ENCODE measurements at regions not wholly inside any gene's neighbourhood (a gene's known extent, or its start where the extent isn't known, plus 50 kb on each side); places are given as distances from the start of the nearest gene placed in this dataset.

- TF ChIP-seq, protein P1, sequence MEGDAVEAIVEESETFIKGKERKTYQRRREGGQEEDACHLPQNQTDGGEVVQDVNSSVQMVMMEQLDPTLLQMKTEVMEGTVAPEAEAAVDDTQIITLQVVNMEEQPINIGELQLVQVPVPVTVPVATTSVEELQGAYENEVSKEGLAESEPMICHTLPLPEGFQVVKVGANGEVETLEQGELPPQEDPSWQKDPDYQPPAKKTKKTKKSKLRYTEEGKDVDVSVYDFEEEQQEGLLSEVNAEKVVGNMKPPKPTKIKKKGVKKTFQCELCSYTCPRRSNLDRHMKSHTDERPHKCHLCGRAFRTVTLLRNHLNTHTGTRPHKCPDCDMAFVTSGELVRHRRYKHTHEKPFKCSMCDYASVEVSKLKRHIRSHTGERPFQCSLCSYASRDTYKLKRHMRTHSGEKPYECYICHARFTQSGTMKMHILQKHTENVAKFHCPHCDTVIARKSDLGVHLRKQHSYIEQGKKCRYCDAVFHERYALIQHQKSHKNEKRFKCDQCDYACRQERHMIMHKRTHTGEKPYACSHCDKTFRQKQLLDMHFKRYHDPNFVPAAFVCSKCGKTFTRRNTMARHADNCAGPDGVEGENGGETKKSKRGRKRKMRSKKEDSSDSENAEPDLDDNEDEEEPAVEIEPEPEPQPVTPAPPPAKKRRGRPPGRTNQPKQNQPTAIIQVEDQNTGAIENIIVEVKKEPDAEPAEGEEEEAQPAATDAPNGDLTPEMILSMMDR (IDR thresholded peaks at IDR 0.05; ENCODE audit: low read depth, low read length, poor library complexity, severe bottlenecking) = no peak
- TF ChIP-seq EZH2phosphoT487 (IDR thresholded peaks at IDR 0.05; ENCODE audit: borderline replicate concordance, low read length) = no peak
- Histone ChIP-seq H3F3A (ENCODE audit: control insufficient read depth, insufficient read depth) (no peaks in the 10 kb centered on the region), H3K27me3 (ENCODE audit: control insufficient read depth, low read length) (no peaks in the 10 kb centered on the region), H4K20me1 (ENCODE audit: control insufficient read depth, insufficient read depth, low read depth, low read length) (no peaks in the 10 kb centered on the region), H3K4me3 (ENCODE audit: low read length) (no peak overlapping the region), H3K4me2 (ENCODE audit: low read length) (no peak overlapping the region), H3K9me2 (replicated peaks; ENCODE audit: control insufficient read depth, low read length) (no peaks in the 10 kb centered on the region), H3K36me3 (ENCODE audit: control insufficient read depth, low read length) (no peaks in the 10 kb centered on the region), H3K27ac (ENCODE audit: low read depth, low read length) (no peak overlapping the region), H3K4me1 (ENCODE audit: control insufficient read depth, low read length) (no peaks in the 10 kb centered on the region), H3K79me2 (ENCODE audit: control insufficient read depth, low read length) (no peaks in the 10 kb centered on the region), H3K9me3 (ENCODE audit: control insufficient read depth, insufficient read depth, low read length) (no peaks in the 10 kb centered on the region)
These were observed 356.5 kb downstream of the GPATCH2 start for GRCh38 chr1:217274416-217274815.

DNA sequence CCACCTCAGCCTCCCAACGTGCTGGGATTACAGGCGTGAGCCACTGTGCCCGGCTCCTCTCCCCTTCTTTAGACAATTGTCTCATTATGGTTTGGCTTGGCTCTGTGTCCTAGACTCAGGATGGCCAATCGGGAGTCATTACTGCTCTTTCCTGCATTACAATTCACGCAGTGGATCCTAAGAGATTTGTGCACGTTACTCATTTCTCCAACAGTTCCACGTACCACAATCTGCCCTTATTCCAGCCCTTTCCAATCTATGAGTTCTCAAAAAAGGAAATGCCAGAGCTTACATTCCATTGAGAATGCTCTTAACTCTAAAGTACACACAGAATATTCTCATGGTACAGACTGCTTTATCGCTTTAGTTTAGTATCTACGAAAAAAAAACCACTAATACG lies 357.0 kb downstream of the GPATCH2 start:
- Histone ChIP-seq H3K4me2 (ENCODE audit: low read length) (no peak overlapping the region), H3F3A (ENCODE audit: control insufficient read depth, insufficient read depth) (no peaks in the 10 kb centered on the region), H4K20me1 (ENCODE audit: control insufficient read depth, insufficient read depth, low read depth, low read length) (no peaks in the 10 kb centered on the region), H3K79me2 (ENCODE audit: control insufficient read depth, low read length) (no peaks in the 10 kb centered on the region), H3K27ac (ENCODE audit: low read depth, low read length) (no peak overlapping the region), H3K36me3 (ENCODE audit: control insufficient read depth, low read length) (no peaks in the 10 kb centered on the region), H3K27me3 (ENCODE audit: control insufficient read depth, low read length) (no peaks in the 10 kb centered on the region), H3K4me3 (ENCODE audit: low read length) (no peak overlapping the region), H3K4me1 (ENCODE audit: control insufficient read depth, low read length) (no peaks in the 10 kb centered on the region), H3K9me3 (ENCODE audit: control insufficient read depth, insufficient read depth, low read length) (no peaks in the 10 kb centered on the region), H3K9me2 (replicated peaks; ENCODE audit: control insufficient read depth, low read length) (no peaks in the 10 kb centered on the region)
- TF ChIP-seq EZH2phosphoT487 (IDR thresholded peaks at IDR 0.05; ENCODE audit: borderline replicate concordance, low read length) = no peak
- TF ChIP-seq, protein P1 (IDR thresholded peaks at IDR 0.05; ENCODE audit: low read depth, low read length, poor library complexity, severe bottlenecking) = no peak

GRCh38 chr1:217272385-217272784 lies 358.5 kb downstream of the GPATCH2 start:
- no peaks in the 10 kb centered on the region for H3K79me2 ChIP-seq (ENCODE audit: control insufficient read depth, low read length)
- H3K27ac ChIP-seq (ENCODE audit: low read depth, low read length) = no peak overlapping the region
- H3F3A ChIP-seq (ENCODE audit: control insufficient read depth, insufficient read depth) = no peaks in the 10 kb centered on the region
- H3K4me3 ChIP-seq (ENCODE audit: low read length) = no peak overlapping the region
- TF ChIP-seq, protein P1 (IDR thresholded peaks at IDR 0.05; ENCODE audit: low read depth, low read length, poor library complexity, severe bottlenecking) = no peak
- no peak for TF ChIP-seq EZH2phosphoT487 (IDR thresholded peaks at IDR 0.05; ENCODE audit: borderline replicate concordance, low read length)
- H4K20me1 ChIP-seq (ENCODE audit: control insufficient read depth, insufficient read depth, low read depth, low read length) = no peaks in the 10 kb centered on the region
- H3K9me3 ChIP-seq (ENCODE audit: control insufficient read depth, insufficient read depth, low read length) = no peaks in the 10 kb centered on the region
- H3K9me2 ChIP-seq (replicated peaks; ENCODE audit: control insufficient read depth, low read length) = no peaks in the 10 kb centered on the region
- no peak overlapping the region for H3K4me2 ChIP-seq (ENCODE audit: low read length)
- no peaks in the 10 kb centered on the region for H3K4me1 ChIP-seq (ENCODE audit: control insufficient read depth, low read length)
- H3K27me3 ChIP-seq (ENCODE audit: control insufficient read depth, low read length) = no peaks in the 10 kb centered on the region
- no peaks in the 10 kb centered on the region for H3K36me3 ChIP-seq (ENCODE audit: control insufficient read depth, low read length)

DNA sequence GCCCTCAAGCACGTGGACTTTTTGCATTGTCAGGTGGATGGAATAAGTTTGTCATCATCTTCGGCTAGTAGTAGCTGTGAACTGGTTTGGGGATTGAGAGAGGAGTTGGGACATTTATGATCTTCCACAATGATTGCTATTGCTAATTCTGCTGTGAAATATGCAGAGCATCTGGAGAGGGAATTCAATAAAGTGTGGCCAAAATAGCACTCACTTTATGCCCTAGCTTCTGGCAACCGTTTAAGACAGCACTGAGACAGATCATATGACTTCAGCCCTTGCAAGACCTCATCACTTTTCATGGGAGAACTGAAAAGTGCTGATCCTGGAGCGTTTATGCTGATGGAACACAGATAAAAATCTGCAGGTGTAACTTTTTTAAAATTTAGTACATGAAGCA lies 360.8 kb downstream of the GPATCH2 start:
- H3K4me1 ChIP-seq (ENCODE audit: control insufficient read depth, low read length) = no peaks in the 10 kb centered on the region
- H3K27me3 ChIP-seq (ENCODE audit: control insufficient read depth, low read length) = no peaks in the 10 kb centered on the region
- no peak overlapping the region for H3K4me2 ChIP-seq (ENCODE audit: low read length)
- no peak overlapping the region for H3K27ac ChIP-seq (ENCODE audit: low read depth, low read length)
- no peaks in the 10 kb centered on the region for H3F3A ChIP-seq (ENCODE audit: control insufficient read depth, insufficient read depth)
- TF ChIP-seq EZH2phosphoT487 (IDR thresholded peaks at IDR 0.05; ENCODE audit: borderline replicate concordance, low read length) = no peak
- TF ChIP-seq, protein P1 (IDR thresholded peaks at IDR 0.05; ENCODE audit: low read depth, low read length, poor library complexity, severe bottlenecking) = no peak
- H3K36me3 ChIP-seq (ENCODE audit: control insufficient read depth, low read length) = no peaks in the 10 kb centered on the region
- H3K4me3 ChIP-seq (ENCODE audit: low read length) = no peak overlapping the region
- no peaks in the 10 kb centered on the region for H3K79me2 ChIP-seq (ENCODE audit: control insufficient read depth, low read length)
- H4K20me1 ChIP-seq (ENCODE audit: control insufficient read depth, insufficient read depth, low read depth, low read length) = no peaks in the 10 kb centered on the region
- no peaks in the 10 kb centered on the region for H3K9me2 ChIP-seq (replicated peaks; ENCODE audit: control insufficient read depth, low read length)
- no peaks in the 10 kb centered on the region for H3K9me3 ChIP-seq (ENCODE audit: control insufficient read depth, insufficient read depth, low read length)

Data from DOHH2 (cell line).